Esophagus squamous epithelium (tissue), 5 donors: ENCODE measurements at regions not wholly inside any gene's neighbourhood (a gene's known extent, or its start where the extent isn't known, plus 50 kb on each side); places are given as distances from the start of the nearest gene placed in this dataset.

ENCODE experiments used
- DNase-seq: peaks from one replicate; lab custom pipeline; 2025; lab: John Stamatoyannopoulos, UW
- H3K27ac ChIP-seq, 4 donors: fragments of 200-600 bp; sonication (generic); one replicate each; pipeline ENCODE4 v1.5.1; 2016 to 2019; ENCODE audit warnings: mild to moderate bottlenecking in 1 of 4
- H3K27me3 ChIP-seq, 4 donors: fragments of 200-600 bp; sonication (generic); 1 replicate in 3 of 4; 2 replicates in 1 of 4; pipeline versions ENCODE4 v1.5.1 to v1.6.0; 2017 to 2021; ENCODE audit warnings: antibody characterized with exemption in 1 of 4
- H3K36me3 ChIP-seq, 3 donors: fragments of 200-600 bp; sonication (generic); one replicate each; pipeline ENCODE4 v1.5.1; 2016 to 2019
- H3K4me1 ChIP-seq, 3 donors: fragments of 200-600 bp; sonication (generic); one replicate each; pipeline ENCODE4 v1.5.1; 2017 to 2019
- H3K4me3 ChIP-seq, 4 donors: fragments of 200-600 bp; sonication (generic); 1 replicate in 3 of 4; 2 replicates in 1 of 4; pipeline ENCODE4 v1.5.1; 2016 to 2019; ENCODE audit warnings: mild to moderate bottlenecking in 2 of 4, moderate library complexity in 1 of 4
- H3K9me3 ChIP-seq, 3 donors: fragments of 200-600 bp; sonication (generic); one replicate each; pipeline ENCODE4 v1.5.1; 2016 to 2019
- CTCF ChIP-seq, 6 experiments: fragments of 450-650 bp in 4 of 6; fragments of 200-600 bp in 2 of 6; sonication (generic) in 2 of 6; IDR thresholded peaks; one replicate each; pipeline ENCODE4 v1.5.1; 2016 to 2019; ENCODE audit warnings: antibody characterized with exemption in 6 of 6, mild to moderate bottlenecking in 4 of 6, moderate library complexity in 4 of 6
- POLR2A ChIP-seq, 4 donors: fragments of 450-650 bp; IDR thresholded peaks; one replicate each; pipeline ENCODE4 v1.6.1; 2017; ENCODE audit warnings: antibody characterized with exemption in 4 of 4, mild to moderate bottlenecking in 4 of 4, moderate library complexity in 3 of 4
- WGBS, 2 donors: methylation state at CpG; one replicate each; pipeline ENCODE4 v1.1.5; 2018; 5-methylcytosine and 5-hydroxymethylcytosine counted together
- intact Hi-C: fragments of 100-400 bp; cut with DNase I; formaldehyde crosslinking; loops from one replicate; pipeline ENCODE4 v1.15.0; 2022
- donor health status: DM: yes; HTN: yes; CAD: no.

GRCh38 chr2:195404651-195405050, 252.4 kb upstream of the SLC39A10 start:
- no peaks in the 10 kb centered on the region for H3K36me3 ChIP-seq
- TF ChIP-seq POLR2A (IDR thresholded peaks at IDR 0.05): no peak
- TF ChIP-seq CTCF (IDR thresholded peaks at IDR 0.05): no peak
- no peak for DNase-seq

GRCh38 chr2:195396479-195396878, 260.5 kb upstream of the SLC39A10 start:
- intact Hi-C loops: no loop called here
- Histone ChIP-seq H3K9me3 (no peaks in the 10 kb centered on the region), H3K4me1 (no peaks in the 10 kb centered on the region), H3K36me3 (no peaks in the 10 kb centered on the region), H3K27me3 (no peaks in the 10 kb centered on the region), H3K4me3 (no peak overlapping the region), H3K27ac (no peak overlapping the region)
- no peak for DNase-seq
- WGBS, 2 donors: 55 to 68% methylated on average over 2 of the region's 2 CpGs
- TF ChIP-seq POLR2A (IDR thresholded peaks at IDR 0.05) (no peak), CTCF (IDR thresholded peaks at IDR 0.05) (no peak)

More at GRCh38 chr2:195404651-195405050, 252.4 kb upstream of the SLC39A10 start:
- Histone ChIP-seq H3K4me1 (no peaks in the 10 kb centered on the region), H3K27me3 (no peaks in the 10 kb centered on the region), H3K27ac (no peak overlapping the region), H3K4me3 (no peak overlapping the region), H3K9me3 (no peaks in the 10 kb centered on the region)
- intact Hi-C loops: no loop called here
- WGBS, 2 donors: 40 to 62% methylated on average over 2 of the region's 2 CpGs

GRCh38 chr2:195395362-195395761, 261.7 kb upstream of the SLC39A10 start:
- TF ChIP-seq CTCF (IDR thresholded peaks at IDR 0.05) (no peak), POLR2A (IDR thresholded peaks at IDR 0.05) (no peak)
- no peak for DNase-seq
- Histone ChIP-seq H3K9me3 (no peaks in the 10 kb centered on the region), H3K4me1 (no peaks in the 10 kb centered on the region), H3K36me3 (no peaks in the 10 kb centered on the region), H3K27ac (no peak overlapping the region), H3K4me3 (no peak overlapping the region), H3K27me3 (no peaks in the 10 kb centered on the region)
- intact Hi-C loops: no loop called here

GRCh38 chr2:195392446-195393336, 264.3 kb upstream of the SLC39A10 start:
- intact Hi-C loops: no loop called here
- no peaks in the 10 kb centered on the region for H3K27me3 ChIP-seq
- no peaks in the 10 kb centered on the region for H3K4me1 ChIP-seq
- no peak overlapping the region for H3K4me3 ChIP-seq
- DNase-seq: no peak
- H3K27ac ChIP-seq: no peak overlapping the region
- no peaks in the 10 kb centered on the region for H3K36me3 ChIP-seq
- no peaks in the 10 kb centered on the region for H3K9me3 ChIP-seq
- 76 to 86% methylated on average over 2 of the region's 2 CpGs for WGBS, 2 donors
- TF ChIP-seq POLR2A (IDR thresholded peaks at IDR 0.05): no peak
- no peak for TF ChIP-seq CTCF (IDR thresholded peaks at IDR 0.05)

GRCh38 chr2:195390686-195391321, 266.2 kb upstream of the SLC39A10 start:
- no peaks in the 10 kb centered on the region for H3K9me3 ChIP-seq
- no peaks in the 10 kb centered on the region for H3K36me3 ChIP-seq
- H3K27ac ChIP-seq: no peak overlapping the region
- H3K4me3 ChIP-seq: no peak overlapping the region
- intact Hi-C loops: no loop called here
- no peak for TF ChIP-seq POLR2A (IDR thresholded peaks at IDR 0.05)
- no peak for TF ChIP-seq CTCF (IDR thresholded peaks at IDR 0.05)
- 73 to 74% methylated on average over 2 of the region's 2 CpGs for WGBS, 2 donors
- no peak for DNase-seq
- H3K27me3 ChIP-seq: no peaks in the 10 kb centered on the region
- H3K4me1 ChIP-seq: no peaks in the 10 kb centered on the region
